Activated CD4-positive, alpha-beta T cell treated with anti-CD3 and anti-CD28 coated beads for 48 hours (primary cell): ENCODE measurements at regions not wholly inside any gene's neighbourhood (a gene's known extent, or its start where the extent isn't known, plus 50 kb on each side); places are given as distances from the start of the nearest gene placed in this dataset.
"Not testable (repeated sequence)": the region's sequence is repeated elsewhere in the genome, so short reads cannot be mapped to it uniquely, and the experiment has no call there.

Experiments
- DNase-seq: peaks from one replicate; pipeline ENCODE4 v3.0.0-alpha.2; 2020

GRCh38 chr5:124200381-124200780 lies 546.1 kb downstream of the ZNF608 start:
- no peak for DNase-seq

- DNase-seq = no peak
Measured at GRCh38 chr5:124199893-124200292, 546.5 kb downstream of the ZNF608 start.

- DNase-seq = no peak
Measured at GRCh38 chr5:124195411-124195810, 551.0 kb downstream of the ZNF608 start.

GRCh38 chr5:124194282-124194681 lies 552.2 kb downstream of the ZNF608 start:
- DNase-seq = no peak

- no peak for DNase-seq
Measured at GRCh38 chr5:124193371-124193789, 553.1 kb downstream of the ZNF608 start.

- DNase-seq = no peak
Measured at GRCh38 chr5:124192716-124193115, 553.7 kb downstream of the ZNF608 start.

- DNase-seq = no peak
Measured at GRCh38 chr5:124185716-124186115, 560.7 kb downstream of the ZNF608 start.

GRCh38 chr5:124182133-124182532 lies 564.3 kb downstream of the ZNF608 start:
- DNase-seq = no peak

GRCh38 chr5:124180875-124181461 lies 565.5 kb downstream of the ZNF608 start:
- no peak for DNase-seq

GRCh38 chr5:124180299-124180874 lies 566.1 kb downstream of the ZNF608 start:
- DNase-seq = no peak

GRCh38 chr5:124179819-124180218 lies 566.6 kb downstream of the ZNF608 start:
- DNase-seq = no peak

GRCh38 chr5:124178050-124178449 lies 568.4 kb downstream of the ZNF608 start:
- DNase-seq = no peak

- DNase-seq = no peak
Measured at GRCh38 chr5:124176692-124177091, 569.7 kb downstream of the ZNF608 start.

- no peak for DNase-seq
Measured at GRCh38 chr5:124173386-124173785, 573.1 kb downstream of the ZNF608 start.

- no peak for DNase-seq
Measured at GRCh38 chr5:124172389-124173003, 573.9 kb downstream of the ZNF608 start.

- DNase-seq = not testable (repeated sequence)
Measured at GRCh38 chr5:124168093-124168492, 578.3 kb downstream of the ZNF608 start.

GRCh38 chr5:124162767-124163532 lies 583.5 kb downstream of the ZNF608 start:
- DNase-seq = no peak

GRCh38 chr5:124161266-124161665 lies 585.2 kb downstream of the ZNF608 start:
- DNase-seq = no peak

GRCh38 chr5:124160265-124160664 lies 586.2 kb downstream of the ZNF608 start:
- no peak for DNase-seq

GRCh38 chr5:124157320-124157719 lies 589.1 kb downstream of the ZNF608 start:
- no peak for DNase-seq

GRCh38 chr5:124156415-124156996 lies 589.9 kb downstream of the ZNF608 start:
- DNase-seq = no peak

GRCh38 chr5:124154714-124155113 lies 591.7 kb downstream of the ZNF608 start:
- DNase-seq = no peak

- DNase-seq = no peak
Measured at GRCh38 chr5:124153588-124153987, 592.9 kb downstream of the ZNF608 start.
